OCI-LY3 (cell line): ENCODE measurements at regions not wholly inside any gene's neighbourhood (a gene's known extent, or its start where the extent isn't known, plus 50 kb on each side); places are given as distances from the start of the nearest gene placed in this dataset.

Source experiments
- H2AFZ ChIP-seq: fragments of 200-600, 300-600 bp; shearing (Covaris generic); 2 replicates; pipeline ENCODE4 v1.6.0; 2014; ENCODE audit warnings: antibody characterized with exemption, low read depth, low read length
- H3K27ac ChIP-seq: fragments of 200-600, 300-600 bp; sonication (generic); 2 replicates; pipeline ENCODE4 v1.5.1; 2014; ENCODE audit warnings: mild to moderate bottlenecking, low read length, moderate library complexity, mixed read lengths
- H3K27me3 ChIP-seq: fragments of 200-600, 300-600 bp; sonication (generic); 2 replicates; pipeline ENCODE4 v1.6.1; 2014; ENCODE audit warnings: low read depth, low read length, mixed read lengths
- H3K36me3 ChIP-seq: fragments of 200-600, 300-600 bp; sonication (generic); replicated peaks from 2 replicates; pipeline ENCODE3; 2014; ENCODE audit warnings: low read depth, low read length, mixed read lengths
- H3K4me1 ChIP-seq: fragments of 300-600, 200-600 bp; sonication (generic); 2 replicates; pipeline ENCODE4 v1.6.1; 2014; ENCODE audit warnings: low read length, mixed read lengths
- H3K4me2 ChIP-seq: fragments of 200-600, 300-600 bp; sonication (generic); 2 replicates; pipeline ENCODE4 v1.6.1; 2014; ENCODE audit warnings: low read length, mixed read lengths
- H3K4me3 ChIP-seq: fragments of 300-600, 200-600 bp; sonication (generic); 2 replicates; pipeline ENCODE4 v1.5.1; 2014; ENCODE audit warnings: antibody characterized with exemption, mild to moderate bottlenecking, low read length, moderate library complexity
- H3K79me2 ChIP-seq: fragments of 300-600, 200-600 bp; shearing (Covaris generic); 2 replicates; pipeline ENCODE4 v1.6.1; 2014; ENCODE audit warnings: mild to moderate bottlenecking, low read length, mixed read lengths
- H3K9ac ChIP-seq: fragments of 300-600, 200-600 bp; shearing (Covaris generic); 2 replicates; pipeline ENCODE4 v1.6.0; 2014; ENCODE audit warnings: mild to moderate bottlenecking, low read length, moderate library complexity
- H3K9me3 ChIP-seq: fragments of 200-600, 300-600 bp; shearing (Covaris generic); 2 replicates; pipeline ENCODE4 v1.6.1; 2014; ENCODE audit warnings: low read length, mixed read lengths; ENCODE audit not compliant: insufficient read depth
- H4K20me1 ChIP-seq: fragments of 200-600, 300-600 bp; sonication (generic); 2 replicates; pipeline ENCODE4 v1.6.1; 2016; ENCODE audit warnings: low read length, mixed read lengths; ENCODE audit not compliant: insufficient read depth
- EZH2phosphoT487 ChIP-seq: fragments of 200-600 bp; shearing (Covaris generic); IDR thresholded peaks from 2 replicates; pipeline ENCODE4 v1.6.1; 2018; ENCODE audit warnings: antibody characterized with exemption, mixed run types, low read depth
- TF ChIP-seq, protein P1 (sequence below): fragments of 200-600, 300-600 bp; sonication (generic); IDR thresholded peaks from 2 replicates; pipeline ENCODE4 v1.5.1; 2014; ENCODE audit warnings: antibody characterized with exemption, low read length, low read depth

GRCh38 chr10:6311700-6312330 lies 109.1 kb downstream of the PFKFB3 start:
- Histone ChIP-seq H4K20me1 (no peaks in the 10 kb centered on the region), H3K9me3 (no peaks in the 10 kb centered on the region), H2AFZ (no peak overlapping the region), H3K27ac (no peak overlapping the region), H3K4me2 (no peak overlapping the region), H3K4me3 (no peak overlapping the region), H3K4me1 (peaks cover 16% of the 10 kb centered on the region), H3K79me2 (no peaks in the 10 kb centered on the region), H3K27me3 (peaks cover 33% of the 10 kb centered on the region), H3K36me3 (no peaks in the 10 kb centered on the region), H3K9ac (no peak overlapping the region)
- TF ChIP-seq, protein P1, sequence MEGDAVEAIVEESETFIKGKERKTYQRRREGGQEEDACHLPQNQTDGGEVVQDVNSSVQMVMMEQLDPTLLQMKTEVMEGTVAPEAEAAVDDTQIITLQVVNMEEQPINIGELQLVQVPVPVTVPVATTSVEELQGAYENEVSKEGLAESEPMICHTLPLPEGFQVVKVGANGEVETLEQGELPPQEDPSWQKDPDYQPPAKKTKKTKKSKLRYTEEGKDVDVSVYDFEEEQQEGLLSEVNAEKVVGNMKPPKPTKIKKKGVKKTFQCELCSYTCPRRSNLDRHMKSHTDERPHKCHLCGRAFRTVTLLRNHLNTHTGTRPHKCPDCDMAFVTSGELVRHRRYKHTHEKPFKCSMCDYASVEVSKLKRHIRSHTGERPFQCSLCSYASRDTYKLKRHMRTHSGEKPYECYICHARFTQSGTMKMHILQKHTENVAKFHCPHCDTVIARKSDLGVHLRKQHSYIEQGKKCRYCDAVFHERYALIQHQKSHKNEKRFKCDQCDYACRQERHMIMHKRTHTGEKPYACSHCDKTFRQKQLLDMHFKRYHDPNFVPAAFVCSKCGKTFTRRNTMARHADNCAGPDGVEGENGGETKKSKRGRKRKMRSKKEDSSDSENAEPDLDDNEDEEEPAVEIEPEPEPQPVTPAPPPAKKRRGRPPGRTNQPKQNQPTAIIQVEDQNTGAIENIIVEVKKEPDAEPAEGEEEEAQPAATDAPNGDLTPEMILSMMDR, result no peak
- no peak for TF ChIP-seq EZH2phosphoT487

DNA sequence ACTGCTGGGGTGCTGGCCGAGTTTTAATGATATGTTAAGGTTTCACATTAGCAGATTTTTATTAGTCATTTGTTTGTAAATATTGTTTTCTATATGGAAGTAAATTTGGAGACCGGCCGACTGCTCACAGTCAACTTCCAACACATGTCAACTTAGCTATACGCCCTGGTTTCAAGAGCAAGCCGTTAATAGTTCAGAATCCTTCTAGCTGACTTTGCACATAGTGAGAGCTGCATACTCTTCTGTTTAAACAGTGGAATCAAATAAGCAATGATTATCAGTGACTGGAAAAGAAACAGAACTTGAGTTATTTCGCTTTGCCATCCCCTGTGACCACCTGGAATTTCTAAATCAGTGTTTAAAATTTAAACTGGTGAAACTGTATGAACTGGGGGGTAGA lies 109.9 kb downstream of the PFKFB3 start:
- no peak overlapping the region for H3K4me2 ChIP-seq
- TF ChIP-seq, protein P1, result no peak
- TF ChIP-seq EZH2phosphoT487, result no peak
- H3K79me2 ChIP-seq, result no peaks in the 10 kb centered on the region
- H3K4me1 ChIP-seq, result peaks cover 16% of the 10 kb centered on the region
- H3K27me3 ChIP-seq, result peaks cover 34% of the 10 kb centered on the region
- no peaks in the 10 kb centered on the region for H4K20me1 ChIP-seq
- H3K4me3 ChIP-seq, result no peak overlapping the region
- no peak overlapping the region for H3K9ac ChIP-seq
- no peaks in the 10 kb centered on the region for H3K9me3 ChIP-seq
- H3K27ac ChIP-seq, result no peak overlapping the region
- H3K36me3 ChIP-seq, result no peaks in the 10 kb centered on the region
- H2AFZ ChIP-seq, result no peak overlapping the region

DNA sequence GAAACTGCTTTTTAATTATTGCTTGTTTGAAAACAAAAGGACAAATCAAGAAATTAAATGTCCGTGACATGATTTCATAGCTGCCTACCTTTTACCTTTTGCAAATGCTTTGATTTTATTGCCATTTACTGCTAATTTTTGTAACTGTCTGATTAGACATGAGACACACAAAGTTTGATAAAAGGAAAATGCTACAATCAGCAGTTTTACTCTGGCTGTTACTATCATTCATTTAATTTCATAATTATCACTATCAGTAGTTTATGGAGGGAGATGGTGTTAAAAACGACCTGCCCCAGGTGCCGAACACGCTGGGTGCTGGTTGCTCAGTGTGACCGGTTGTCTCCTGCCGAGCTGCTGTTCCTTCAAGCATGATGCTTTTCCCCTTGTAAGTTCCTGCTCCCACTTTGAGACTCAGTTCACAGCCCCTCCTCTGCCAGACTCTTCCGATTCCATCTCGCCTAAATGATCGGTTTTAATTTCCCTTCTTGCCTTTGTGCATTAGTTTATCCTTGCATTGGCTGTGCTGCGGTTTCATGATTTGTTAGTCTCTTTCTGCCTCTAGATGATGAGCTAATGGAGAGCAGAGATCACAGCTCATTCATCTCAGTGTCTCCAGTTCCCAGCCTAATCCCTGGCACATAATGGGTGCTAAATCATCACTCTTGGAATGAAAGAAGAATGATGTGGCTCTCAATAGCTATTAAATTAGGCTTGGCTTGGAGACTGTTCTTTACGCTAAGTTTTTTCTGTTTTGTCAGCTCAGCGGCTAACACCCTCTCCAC lies 110.6 kb downstream of the PFKFB3 start:
- Histone ChIP-seq H3K36me3 (no peaks in the 10 kb centered on the region), H3K27me3 (peaks cover 39% of the 10 kb centered on the region), H3K4me1 (peaks cover 16% of the 10 kb centered on the region), H3K79me2 (no peaks in the 10 kb centered on the region), H2AFZ (no peak overlapping the region), H3K4me2 (peak overlapping the region; percentile 39), H3K27ac (no peak overlapping the region), H4K20me1 (no peaks in the 10 kb centered on the region), H3K4me3 (peak overlapping the region; percentile 32; the same call in 1 of the 2 replicates), H3K9ac (no peak overlapping the region), H3K9me3 (no peaks in the 10 kb centered on the region)
- TF ChIP-seq EZH2phosphoT487, result no peak
- TF ChIP-seq, protein P1, result no peak

DNA sequence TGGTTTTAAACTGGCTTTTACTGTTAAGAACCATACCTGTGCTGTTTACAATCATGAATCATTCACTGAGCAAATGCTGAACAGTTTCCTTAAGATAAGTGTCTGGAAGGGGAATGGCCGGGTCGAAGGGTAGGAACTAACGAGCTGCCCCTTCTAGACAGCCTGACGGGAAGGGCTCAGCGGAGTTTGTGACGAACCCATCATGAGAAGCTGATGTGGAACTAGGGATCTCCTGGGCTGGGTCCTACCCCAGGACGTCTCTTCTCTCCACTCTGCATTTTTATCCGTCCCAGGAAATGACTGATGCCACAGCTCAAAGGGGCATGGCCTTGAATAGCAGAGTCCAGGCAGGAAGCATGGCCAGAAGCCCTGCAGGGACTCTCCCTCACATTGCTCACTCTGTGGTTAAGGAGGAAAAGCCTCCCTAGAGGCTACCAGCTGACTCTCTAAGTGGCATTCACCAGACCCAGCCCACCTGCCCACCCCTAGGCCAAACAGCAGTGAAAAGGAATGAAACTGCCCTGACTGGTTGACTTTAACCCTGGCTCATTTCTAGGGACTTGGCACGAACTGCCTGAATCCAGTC lies 112.0 kb downstream of the PFKFB3 start:
- no peaks in the 10 kb centered on the region for H3K79me2 ChIP-seq
- H3K4me2 ChIP-seq, result no peak overlapping the region
- H3K27me3 ChIP-seq, result peaks cover 39% of the 10 kb centered on the region
- no peak for TF ChIP-seq EZH2phosphoT487
- TF ChIP-seq, protein P1, result no peak
- no peaks in the 10 kb centered on the region for H3K9me3 ChIP-seq
- H3K4me3 ChIP-seq, result no peak overlapping the region
- no peak overlapping the region for H2AFZ ChIP-seq
- H3K9ac ChIP-seq, result no peak overlapping the region
- no peak overlapping the region for H3K27ac ChIP-seq
- H3K36me3 ChIP-seq, result peaks cover 3% of the 10 kb centered on the region
- H3K4me1 ChIP-seq, result peaks cover 16% of the 10 kb centered on the region
- H4K20me1 ChIP-seq, result no peaks in the 10 kb centered on the region
